H1 (cell line): ENCODE measurements at regions not wholly inside any gene's neighbourhood (a gene's known extent, or its start where the extent isn't known, plus 50 kb on each side); places are given as distances from the start of the nearest gene placed in this dataset.

Source experiments
- CTCF ChIA-PET: fragments of 300-600 bp; sonication (Branson Sonifier 250); formaldehyde crosslinking; loops from one replicate; lab custom pipeline; 2021; ENCODE audit not compliant: partially characterized antibody; lab: Charles Lee
- POLR2A ChIA-PET: fragments of 300-600 bp; sonication (Branson Sonifier 250); formaldehyde crosslinking; loops from one replicate; lab custom pipeline; 2021; ENCODE audit warnings: inconsistent platforms; ENCODE audit not compliant: partially characterized antibody; lab: Charles Lee
- DNase-seq, 2 experiments: peaks; one replicate each; pipeline versions ENCODE4 v3.0.0 to v3.0.0-alpha.2; 2010 to 2022; ENCODE audit warnings: low spot score in 2 of 2, low read depth in 1 of 2, mixed read lengths in 1 of 2
- FAIRE-seq: peaks from 2 replicates; lab custom pipeline; 2011; peaks lifted over from hg19 to GRCh38; lab: Jason Lieb, UNC
- H2AFZ ChIP-seq: 2 replicates; pipeline ENCODE4 v1.8.1; 2012; ENCODE audit warnings: low read length, inconsistent platforms
- H2AK5ac ChIP-seq: 2 replicates; pipeline ENCODE4 v1.6.1; 2013; ENCODE audit warnings: low read depth, low read length
- H2BK120ac ChIP-seq: replicated peaks from 2 replicates; pipeline ENCODE3; 2013; ENCODE audit warnings: low read depth, low read length, inconsistent platforms
- H2BK12ac ChIP-seq: 2 replicates; pipeline ENCODE4 v1.6.1; 2013; ENCODE audit warnings: low read depth, low read length
- H2BK15ac ChIP-seq: 2 replicates; pipeline ENCODE4 v1.6.1; 2013; ENCODE audit warnings: low read length
- H2BK20ac ChIP-seq: 2 replicates; pipeline ENCODE4 v1.6.1; 2013; ENCODE audit warnings: low read length
- H2BK5ac ChIP-seq: 2 replicates; pipeline ENCODE4 v1.6.1; 2013; ENCODE audit warnings: low read depth, low read length
- H3K14ac ChIP-seq: 2 replicates; pipeline ENCODE4 v1.6.1; 2013; ENCODE audit warnings: inconsistent platforms; ENCODE audit not compliant: insufficient read length
- H3K18ac ChIP-seq: 2 replicates; pipeline ENCODE4 v1.6.1; 2013; ENCODE audit warnings: low read length; ENCODE audit errors: extremely low read depth
- H3K23ac ChIP-seq: 2 replicates; pipeline ENCODE4 v1.6.1; 2013; ENCODE audit warnings: inconsistent platforms; ENCODE audit not compliant: insufficient read length
- H3K23me2 ChIP-seq: 2 replicates; pipeline ENCODE4 v1.6.1; 2013; ENCODE audit warnings: low read depth, low read length
- H3K27ac ChIP-seq: 2 replicates; pipeline ENCODE4 v1.6.1; 2011; ENCODE audit warnings: low read depth, low read length, inconsistent platforms
- H3K27me3 ChIP-seq, 4 experiments: replicated peaks in 1 of 4; 1 replicate in 1 of 4; 2 replicates in 3 of 4; pipeline versions ENCODE4 v1.6.1 to v1.8.1; 2011 to 2013; ENCODE audit warnings: low read length in 3 of 4, mild to moderate bottlenecking in 3 of 4, inconsistent platforms in 2 of 4, mixed read lengths in 2 of 4, moderate library complexity in 1 of 4; ENCODE audit not compliant: control insufficient read depth in 3 of 4, insufficient read depth in 3 of 4; ENCODE audit errors: extremely low read depth in 1 of 4
- H3K36me3 ChIP-seq, 4 experiments: 2 replicates each; pipeline versions ENCODE4 v1.6.1 to v1.8.1; 2011 to 2013; ENCODE audit warnings: mild to moderate bottlenecking in 4 of 4, low read length in 3 of 4, moderate library complexity in 2 of 4, control low read depth in 1 of 4, inconsistent platforms in 1 of 4; ENCODE audit not compliant: insufficient read depth in 4 of 4, control insufficient read depth in 2 of 4
- H3K4ac ChIP-seq: replicated peaks from 2 replicates; pipeline ENCODE3; 2013; ENCODE audit warnings: low read length, low read depth, mixed read lengths, inconsistent platforms; ENCODE audit not compliant: insufficient read length
- H3K4me1 ChIP-seq, 4 experiments: replicated peaks in 1 of 4; 1 replicate in 1 of 4; 2 replicates in 3 of 4; pipeline versions ENCODE4 v1.6.1 to v1.8.1; 2011 to 2013; ENCODE audit warnings: low read length in 3 of 4, inconsistent platforms in 2 of 4, mixed read lengths in 1 of 4; ENCODE audit not compliant: insufficient read depth in 4 of 4, control insufficient read depth in 3 of 4
- H3K4me2 ChIP-seq, 2 experiments: 2 replicates each; pipeline versions ENCODE4 v1.6.1 to v1.8.1; 2011 to 2013; ENCODE audit warnings: low read depth in 2 of 2, low read length in 2 of 2, control low read depth in 1 of 2, inconsistent platforms in 1 of 2, mild to moderate bottlenecking in 1 of 2; ENCODE audit not compliant: insufficient read depth in 1 of 2
- H3K4me3 ChIP-seq, 4 experiments: fragments of 200-600, 300-600 bp in 1 of 4; sonication (generic), shearing (Covaris generic), sonication (Bioruptor Twin) in 1 of 4; 2 replicates each; pipeline versions ENCODE4 v1.5.1 to v1.8.1; 2011 to 2016; ENCODE audit warnings: low read length in 4 of 4, low read depth in 3 of 4, control low read depth in 2 of 4, inconsistent platforms in 2 of 4, mild to moderate bottlenecking in 2 of 4, mixed read lengths in 1 of 4, moderate library complexity in 1 of 4; ENCODE audit not compliant: insufficient read depth in 2 of 4; ENCODE audit errors: extremely low read depth in 1 of 4
- H3K56ac ChIP-seq: replicated peaks from 2 replicates; pipeline ENCODE3; 2013; ENCODE audit warnings: low read depth, mild to moderate bottlenecking, mixed read lengths, low read length, inconsistent platforms; ENCODE audit not compliant: insufficient read length
- H3K79me1 ChIP-seq: 2 replicates; pipeline ENCODE4 v1.6.1; 2013; ENCODE audit warnings: low read depth, low read length, control low read depth
- H3K79me2 ChIP-seq, 2 experiments: 2 replicates each; pipeline versions ENCODE4 v1.6.1 to v1.8.1; 2012 to 2013; ENCODE audit warnings: low read length in 2 of 2, mild to moderate bottlenecking in 2 of 2, inconsistent platforms in 1 of 2; ENCODE audit not compliant: insufficient read depth in 2 of 2, control insufficient read depth in 1 of 2
- H3K9ac ChIP-seq, 4 experiments: replicated peaks in 1 of 4; 1 replicate in 1 of 4; 2 replicates in 3 of 4; pipeline versions ENCODE4 v1.6.1 to v1.8.1; 2011 to 2013; ENCODE audit warnings: low read depth in 3 of 4, low read length in 3 of 4, control low read depth in 2 of 4, mild to moderate bottlenecking in 2 of 4, moderate library complexity in 2 of 4, inconsistent platforms in 1 of 4; ENCODE audit errors: extremely low read depth in 1 of 4
- H3K9me3 ChIP-seq, 2 experiments: 2 replicates each; pipeline versions ENCODE4 v1.6.1 to v1.8.1; 2012 to 2013; ENCODE audit warnings: mild to moderate bottlenecking in 2 of 2, moderate library complexity in 2 of 2, control low read depth in 1 of 2, inconsistent platforms in 1 of 2, low read depth in 1 of 2, low read length in 1 of 2, mixed read lengths in 1 of 2; ENCODE audit not compliant: insufficient read depth in 2 of 2
- H4K20me1 ChIP-seq, 2 experiments: replicated peaks in 1 of 2; 2 replicates each; pipeline versions ENCODE3 to v1.8.1; 2011 to 2013; ENCODE audit warnings: inconsistent platforms in 2 of 2, low read length in 2 of 2, mild to moderate bottlenecking in 1 of 2; ENCODE audit not compliant: insufficient read depth in 2 of 2, control insufficient read depth in 1 of 2
- H4K5ac ChIP-seq: 2 replicates; pipeline ENCODE4 v1.6.1; 2013; ENCODE audit warnings: low read length, low read depth, mixed read lengths, inconsistent platforms; ENCODE audit not compliant: insufficient read length
- H4K8ac ChIP-seq: 2 replicates; pipeline ENCODE4 v1.8.0; 2013; ENCODE audit warnings: mild to moderate bottlenecking, moderate library complexity, low read length, inconsistent platforms; ENCODE audit not compliant: insufficient read depth; ENCODE audit errors: extremely low read depth
- H4K91ac ChIP-seq: replicated peaks from 2 replicates; pipeline ENCODE3; 2013; ENCODE audit warnings: low read length, mixed read lengths, inconsistent platforms; ENCODE audit not compliant: insufficient read length
- ASH2L ChIP-seq: fragments of 200-600, 300-600 bp; sonication (generic); IDR thresholded peaks from one replicate; pipeline ENCODE4 v1.7.1; 2017; ENCODE audit warnings: low read length
- BCL11A ChIP-seq, 2 experiments: IDR thresholded peaks; one replicate each; pipeline ENCODE4 v1.6.1; 2011; ENCODE audit warnings: low read depth in 2 of 2, low read length in 2 of 2, mild to moderate bottlenecking in 2 of 2
- CEBPB ChIP-seq: IDR thresholded peaks from 2 replicates; pipeline ENCODE4 v1.6.1; 2012; ENCODE audit warnings: low read depth, low read length
- CTCF ChIP-seq, 3 experiments: IDR thresholded peaks; 1 replicate in 2 of 3; 2 replicates in 1 of 3; pipeline versions ENCODE4 v1.5.1 to v1.6.1; 2011; ENCODE audit warnings: low read length in 3 of 3, mild to moderate bottlenecking in 3 of 3, inconsistent platforms in 2 of 3, low read depth in 1 of 3, moderate library complexity in 1 of 3; ENCODE audit not compliant: insufficient read depth in 1 of 3; ENCODE audit errors: control extremely low read depth in 1 of 3
- EZH2 ChIP-seq: fragments of 200-600 bp; sonication (generic); IDR thresholded peaks from 2 replicates; pipeline ENCODE4 v1.7.1; 2012; ENCODE audit warnings: low read depth, mild to moderate bottlenecking, moderate library complexity, low read length, inconsistent platforms; ENCODE audit not compliant: severe bottlenecking
- HDAC6 ChIP-seq: IDR thresholded peaks from one replicate; pipeline ENCODE4 v1.7.1; 2012; ENCODE audit warnings: low read depth, mild to moderate bottlenecking, inconsistent platforms, low read length, moderate library complexity
- KDM4A ChIP-seq: IDR thresholded peaks from one replicate; pipeline ENCODE4 v1.7.1; 2012; ENCODE audit warnings: low read depth, mild to moderate bottlenecking, moderate library complexity, low read length, inconsistent platforms; ENCODE audit not compliant: severe bottlenecking
- POLR2A ChIP-seq, 2 experiments: IDR thresholded peaks; 1 replicate in 1 of 2; 2 replicates in 1 of 2; pipeline ENCODE4 v1.6.1; 2011; ENCODE audit warnings: low read depth in 2 of 2, low read length in 2 of 2, mild to moderate bottlenecking in 2 of 2; ENCODE audit errors: control extremely low read depth in 1 of 2
- RFX5 ChIP-seq: IDR thresholded peaks from 2 replicates; pipeline ENCODE4 v1.6.1; 2011; ENCODE audit warnings: low read depth, low read length, improper control_type of control experiment, borderline replicate concordance
- SAP30 ChIP-seq: fragments of 300-600 bp; sonication (generic); IDR thresholded peaks from 2 replicates; pipeline ENCODE4 v1.7.1; 2012; ENCODE audit warnings: low read length, moderate library complexity, mild to moderate bottlenecking, inconsistent platforms; ENCODE audit not compliant: insufficient read depth, insufficient replicate concordance
- SIX5 ChIP-seq: IDR thresholded peaks from 2 replicates; pipeline ENCODE4 v1.6.1; 2011; ENCODE audit warnings: mild to moderate bottlenecking, low read depth, low read length
- TBP ChIP-seq: IDR thresholded peaks from 2 replicates; pipeline ENCODE4 v1.6.1; 2011; ENCODE audit warnings: low read depth, low read length, improper control_type of control experiment
- TCF12 ChIP-seq: IDR thresholded peaks from 2 replicates; pipeline ENCODE4 v1.6.1; 2011; ENCODE audit warnings: low read depth, mild to moderate bottlenecking, low read length
- WGBS, 2 experiments: shearing (Covaris generic) in 1 of 2; methylation state at CpG; one replicate each; pipeline versions ENCODE4 v1.1.6 to v1.1.7; 2013 to 2015; ENCODE audit warnings: low lambda C conversion rate in 2 of 2, mixed read lengths in 2 of 2, inconsistent platforms in 1 of 2, low coverage in 1 of 2, missing lambda C conversion rate in 1 of 2; ENCODE audit not compliant: insufficient replicate concordance in 2 of 2, insufficient coverage in 1 of 2, insufficient read length in 1 of 2; ENCODE audit errors: extremely low coverage in 1 of 2, missing lambda C conversion rate in 1 of 2; 5-methylcytosine and 5-hydroxymethylcytosine counted together

GRCh38 chr5:14071433-14071832 is 71.7 kb upstream of the TRIO start:
- no peak overlapping the region for H2BK20ac ChIP-seq
- DNase-seq (no peak), FAIRE-seq (no peak)
- WGBS, 2 experiments = 80% methylated on average over 5 of the region's 5 CpGs; no CpG with 5 or more reads in 1 of the 2 experiments
- no peak overlapping the region for H3K4ac ChIP-seq
- H4K91ac ChIP-seq = no peak overlapping the region
- H2AFZ ChIP-seq = no peak overlapping the region
- H3K9me3 ChIP-seq = no peaks in the 10 kb centered on the region
- POLR2A ChIA-PET = interaction anchor here (0.6 kb wide), 1 partner anchor 85 kb away, joined by 3 read pairs; no protein-coding TSS in a partner anchor
- H4K20me1 ChIP-seq = no peaks in the 10 kb centered on the region
- H3K4me1 ChIP-seq = no peaks in the 10 kb centered on the region
- no peak overlapping the region for H3K27ac ChIP-seq
- no peak overlapping the region for H4K5ac ChIP-seq
- no peak overlapping the region for H2BK15ac ChIP-seq
- H3K56ac ChIP-seq = no peak overlapping the region
- no peak overlapping the region for H2AK5ac ChIP-seq
- no peak overlapping the region for H3K23ac ChIP-seq
- no peaks in the 10 kb centered on the region for H3K79me2 ChIP-seq
- no peak overlapping the region for H4K8ac ChIP-seq
- no peaks in the 10 kb centered on the region for H3K27me3 ChIP-seq
- CTCF ChIA-PET = interaction anchor here (0.6 kb wide), 1 partner anchor 108 kb away, joined by 3 read pairs; no protein-coding TSS in a partner anchor
- H3K23me2 ChIP-seq = no peaks in the 10 kb centered on the region
- no peak overlapping the region for H3K14ac ChIP-seq
- no peak overlapping the region for H3K4me3 ChIP-seq
- no peak overlapping the region for H3K9ac ChIP-seq
- H2BK12ac ChIP-seq = no peak overlapping the region
- no peaks in the 10 kb centered on the region for H3K79me1 ChIP-seq
- no peak overlapping the region for H3K4me2 ChIP-seq
- H3K18ac ChIP-seq = no peak overlapping the region
- H2BK5ac ChIP-seq = no peak overlapping the region
- no peaks in the 10 kb centered on the region for H3K36me3 ChIP-seq
- H2BK120ac ChIP-seq = no peak overlapping the region
- no peak for TF ChIP-seq KDM4A
- no peak for TF ChIP-seq ASH2L
- TF ChIP-seq CEBPB = no peak
- no peak for TF ChIP-seq BCL11A (IDR thresholded peaks at IDR 0.05; ENCODE audit: low read depth in 2 of 2, low read length in 2 of 2)
- no peak for TF ChIP-seq RFX5
- TF ChIP-seq TCF12 = no peak
- TF ChIP-seq SAP30 = no peak
- no peak for TF ChIP-seq CTCF (IDR thresholded peaks at IDR 0.05; ENCODE audit: control extremely low read depth in 1 of 3, insufficient read depth in 1 of 3, low read depth in 1 of 3, low read length in 3 of 3)
- TF ChIP-seq SIX5 = no peak
- TF ChIP-seq HDAC6 = no peak
- no peak for TF ChIP-seq TBP
- no peak for TF ChIP-seq POLR2A (IDR thresholded peaks at IDR 0.05; ENCODE audit: control extremely low read depth in 1 of 2, low read depth in 2 of 2, low read length in 2 of 2)
- no peak for TF ChIP-seq EZH2
